Subcutaneous abdominal adipose tissue (tissue), 5 donors: ENCODE measurements at regions not wholly inside any gene's neighbourhood (a gene's known extent, or its start where the extent isn't known, plus 50 kb on each side); places are given as distances from the start of the nearest gene placed in this dataset.

Experiments
- H3K27ac ChIP-seq: one replicate; pipeline ENCODE4 v1.7.0; 2013; ENCODE audit warnings: low read depth, mild to moderate bottlenecking, inconsistent platforms, low read length, moderate library complexity
- H3K27me3 ChIP-seq, 5 donors: one replicate each; pipeline ENCODE4 v1.7.0; 2013; ENCODE audit warnings: low read length in 5 of 5, inconsistent platforms in 1 of 5; ENCODE audit not compliant: control insufficient read depth in 5 of 5, insufficient read depth in 4 of 5
- H3K36me3 ChIP-seq, 5 donors: one replicate each; pipeline ENCODE4 v1.7.0; 2013; ENCODE audit warnings: low read length in 5 of 5; ENCODE audit not compliant: control insufficient read depth in 5 of 5, insufficient read depth in 5 of 5
- H3K4me1 ChIP-seq, 5 donors: one replicate each; pipeline ENCODE4 v1.7.0; 2013; ENCODE audit warnings: low read length in 5 of 5, mild to moderate bottlenecking in 3 of 5, moderate library complexity in 1 of 5; ENCODE audit not compliant: control insufficient read depth in 5 of 5, insufficient read depth in 5 of 5
- H3K4me3 ChIP-seq, 5 donors: one replicate each; pipeline ENCODE4 v1.7.0; 2013; ENCODE audit warnings: low read length in 5 of 5, low read depth in 1 of 5
- H3K9ac ChIP-seq, 5 donors: one replicate each; pipeline ENCODE4 v1.7.0; 2013; ENCODE audit warnings: low read length in 5 of 5, mild to moderate bottlenecking in 4 of 5, moderate library complexity in 3 of 5
- H3K9me3 ChIP-seq, 5 donors: one replicate each; pipeline ENCODE4 v1.7.0; 2013; ENCODE audit warnings: low read length in 5 of 5; ENCODE audit not compliant: control insufficient read depth in 5 of 5
- donor health status: healthy.
- donor health status: healthy.
- donor health status: healthy.
- donor health status: healthy.
- donor health status: healthy.

DNA sequence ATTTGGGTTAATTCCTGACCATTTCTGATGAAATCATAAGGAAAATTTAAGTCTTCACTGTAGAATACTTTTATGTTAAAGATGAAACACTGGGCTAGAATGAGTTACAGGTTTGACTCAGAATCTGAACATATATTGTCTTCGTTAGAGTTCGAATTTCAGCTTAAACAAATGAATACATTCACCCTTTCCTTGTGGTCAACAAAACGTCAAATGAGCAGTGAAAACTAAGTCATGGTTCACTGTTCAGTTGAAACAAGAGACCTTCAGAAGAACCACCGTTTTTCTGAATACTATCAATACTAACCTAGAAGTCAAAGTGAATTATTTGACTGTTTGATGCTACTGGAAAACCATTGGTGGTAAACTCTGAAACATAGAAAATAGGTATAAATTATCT is 235.2 kb upstream of the ZWINT start:
- Histone ChIP-seq H3K9me3 (no peaks in the 10 kb centered on the region), H3K36me3 (no peaks in the 10 kb centered on the region), H3K9ac (no peak overlapping the region), H3K27ac (no peak overlapping the region), H3K27me3 (no peaks in the 10 kb centered on the region), H3K4me1 (no peaks in the 10 kb centered on the region), H3K4me3 (no peak overlapping the region)

DNA sequence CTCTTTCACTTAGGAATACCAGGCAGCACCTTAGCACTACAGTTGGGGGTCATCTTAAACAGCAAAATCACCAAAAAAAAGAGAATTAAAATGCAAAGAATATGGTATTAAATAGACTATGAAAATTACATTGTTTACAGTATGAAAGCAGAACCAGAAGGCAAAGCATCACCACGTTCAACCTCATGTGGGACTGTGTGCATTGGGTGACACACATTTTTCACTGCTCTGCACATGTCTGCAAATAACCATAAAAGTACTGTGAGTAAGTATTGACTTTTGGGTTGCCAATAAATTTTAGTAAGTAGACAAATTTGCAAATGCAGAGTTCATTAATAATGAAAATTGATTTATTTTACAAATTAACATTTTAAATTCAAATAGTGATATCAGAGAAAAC is 232.1 kb upstream of the ZWINT start:
- H3K9ac ChIP-seq, result no peak overlapping the region
- H3K27me3 ChIP-seq, result no peaks in the 10 kb centered on the region
- no peak overlapping the region for H3K27ac ChIP-seq
- no peaks in the 10 kb centered on the region for H3K9me3 ChIP-seq
- H3K4me3 ChIP-seq, result no peak overlapping the region
- H3K36me3 ChIP-seq, result no peaks in the 10 kb centered on the region
- no peaks in the 10 kb centered on the region for H3K4me1 ChIP-seq

DNA sequence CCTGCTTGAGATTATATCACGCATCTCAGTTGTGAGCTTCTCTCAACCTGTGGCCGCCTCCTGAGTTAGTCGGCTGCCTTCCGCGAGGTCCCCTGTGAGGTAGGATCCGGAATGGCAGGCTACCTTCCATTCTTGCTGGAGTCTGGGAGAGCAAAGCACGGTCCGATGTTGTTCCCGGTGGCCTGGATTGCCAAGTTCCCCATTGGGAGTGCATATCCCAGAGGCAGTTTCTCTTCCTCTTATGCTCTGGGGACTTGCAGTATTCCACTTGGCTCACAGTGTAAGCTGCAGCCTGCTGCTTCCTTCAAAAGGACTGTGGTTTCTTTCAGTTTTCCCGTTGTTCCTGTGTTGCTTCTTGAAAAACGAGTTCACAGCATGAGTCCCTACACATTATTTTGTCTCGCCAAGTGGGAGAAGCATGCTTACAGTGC is 225.4 kb upstream of the ZWINT start:
- H3K27ac ChIP-seq, result no peak overlapping the region
- H3K4me3 ChIP-seq, result no peak overlapping the region

DNA sequence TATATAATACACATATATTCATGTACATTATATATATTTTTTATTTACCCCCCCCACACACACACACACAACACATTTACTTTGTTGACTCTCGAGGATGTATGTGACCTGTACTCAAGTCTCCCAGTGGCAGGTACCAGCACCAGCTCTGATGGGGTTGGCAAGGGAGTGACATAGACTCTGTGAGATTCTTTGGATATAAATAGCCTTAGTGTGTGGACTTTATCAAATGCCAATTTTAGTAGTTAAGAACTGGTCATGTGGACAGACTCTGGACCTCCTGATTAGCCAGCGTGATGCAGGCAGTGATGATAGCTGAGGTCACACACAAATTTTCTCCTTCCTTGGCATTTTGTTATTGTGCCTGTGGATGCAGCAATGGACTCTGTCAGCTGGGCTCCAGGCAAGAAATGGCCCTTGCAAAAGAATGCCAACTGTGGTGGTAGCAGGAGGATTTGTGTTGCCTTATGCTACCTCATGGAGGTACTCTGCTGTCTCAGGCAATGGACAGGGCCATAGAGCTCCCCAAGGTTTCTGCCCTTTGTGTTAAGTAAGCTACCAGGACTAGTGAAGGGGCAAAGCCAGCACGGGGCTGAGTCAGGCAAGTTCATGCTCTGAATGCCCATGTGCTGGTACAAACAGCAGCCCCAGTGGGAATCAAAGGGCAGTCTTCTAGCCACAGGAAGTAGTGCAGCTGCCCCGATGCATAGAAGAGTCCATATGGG is 224.6 kb upstream of the ZWINT start:
- Histone ChIP-seq H3K9ac (no peak overlapping the region), H3K9me3 (no peaks in the 10 kb centered on the region), H3K27ac (no peak overlapping the region), H3K36me3 (no peaks in the 10 kb centered on the region), H3K4me3 (no peak overlapping the region), H3K4me1 (no peaks in the 10 kb centered on the region), H3K27me3 (no peaks in the 10 kb centered on the region)

More for the DNA sequence above, 225.4 kb upstream of the ZWINT start:
- Histone ChIP-seq H3K27me3 (no peaks in the 10 kb centered on the region), H3K36me3 (no peaks in the 10 kb centered on the region), H3K4me1 (no peaks in the 10 kb centered on the region), H3K9ac (no peak overlapping the region), H3K9me3 (no peaks in the 10 kb centered on the region)

DNA sequence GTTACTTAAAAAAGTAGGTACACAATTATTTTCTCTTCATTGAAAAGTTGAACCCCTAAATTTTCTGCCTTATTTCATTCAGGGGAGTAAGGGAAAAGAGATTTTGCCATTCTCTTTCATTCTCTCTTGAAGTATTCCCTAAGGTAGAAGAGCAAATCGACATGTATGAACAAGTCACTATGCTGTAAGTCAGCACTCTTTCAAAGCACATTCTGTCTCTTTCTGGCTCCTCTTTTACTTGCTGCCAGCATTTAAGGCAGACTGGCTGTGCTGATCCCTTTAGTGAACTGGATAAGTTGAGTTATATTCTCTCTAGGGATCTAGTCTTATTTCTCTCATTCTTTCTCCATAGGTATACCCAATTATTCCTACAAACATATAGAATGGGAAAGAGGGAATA is 222.3 kb upstream of the ZWINT start:
- no peak overlapping the region for H3K4me3 ChIP-seq
- H3K36me3 ChIP-seq, result no peaks in the 10 kb centered on the region
- H3K4me1 ChIP-seq, result no peaks in the 10 kb centered on the region
- no peak overlapping the region for H3K9ac ChIP-seq
- H3K27ac ChIP-seq, result no peak overlapping the region
- H3K27me3 ChIP-seq, result no peaks in the 10 kb centered on the region
- H3K9me3 ChIP-seq, result no peaks in the 10 kb centered on the region

DNA sequence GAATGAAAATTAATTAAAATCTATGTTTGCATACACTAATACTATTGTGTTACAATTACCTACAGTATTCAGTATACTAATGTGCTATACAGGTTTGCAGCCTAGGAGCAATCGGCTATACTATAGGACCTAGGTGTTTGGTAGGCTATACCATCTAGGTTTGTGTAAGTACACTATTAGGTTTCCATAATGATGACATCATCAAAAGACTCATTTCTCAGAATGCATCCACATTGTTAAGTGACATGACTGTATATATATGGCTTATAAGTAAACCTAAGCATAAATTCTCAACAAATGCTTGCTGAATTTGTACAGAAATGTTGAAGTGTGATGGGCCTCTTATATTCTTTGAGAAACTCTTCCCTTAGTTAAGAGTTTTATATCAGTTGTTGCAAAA is 206.5 kb upstream of the ZWINT start:
- no peak overlapping the region for H3K9ac ChIP-seq
- no peaks in the 10 kb centered on the region for H3K4me1 ChIP-seq
- no peak overlapping the region for H3K4me3 ChIP-seq
- H3K36me3 ChIP-seq, result no peaks in the 10 kb centered on the region
- H3K27me3 ChIP-seq, result no peaks in the 10 kb centered on the region
- H3K27ac ChIP-seq, result no peak overlapping the region
- H3K9me3 ChIP-seq, result peaks cover 0 to 12% (median 0%) of the 10 kb centered on the region in 5 donors

DNA sequence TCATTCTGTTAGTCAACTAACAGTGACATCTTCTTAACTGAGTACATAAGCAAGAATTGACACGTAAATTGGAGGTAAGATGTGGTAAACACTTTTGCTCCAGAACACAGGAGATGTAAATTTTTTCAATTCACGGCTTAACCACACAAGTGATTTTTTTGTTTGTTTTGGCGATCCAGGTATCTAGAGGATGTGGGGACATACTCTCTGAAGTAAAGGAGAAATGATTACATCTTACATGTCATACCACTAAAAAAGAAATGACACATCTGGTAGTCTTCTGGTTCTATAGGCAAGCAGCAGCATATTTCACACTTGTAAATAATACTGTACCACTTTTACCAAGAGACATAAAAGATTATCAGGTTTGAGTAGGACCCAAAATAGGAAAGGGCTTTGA is 200.3 kb upstream of the ZWINT start:
- no peaks in the 10 kb centered on the region for H3K27me3 ChIP-seq
- H3K27ac ChIP-seq, result no peak overlapping the region
- no peak overlapping the region for H3K9ac ChIP-seq
- no peaks in the 10 kb centered on the region for H3K4me1 ChIP-seq
- H3K36me3 ChIP-seq, result no peaks in the 10 kb centered on the region
- no peak overlapping the region for H3K4me3 ChIP-seq
- peaks cover 0 to 3% (median 0%) of the 10 kb centered on the region in 5 donors for H3K9me3 ChIP-seq

DNA sequence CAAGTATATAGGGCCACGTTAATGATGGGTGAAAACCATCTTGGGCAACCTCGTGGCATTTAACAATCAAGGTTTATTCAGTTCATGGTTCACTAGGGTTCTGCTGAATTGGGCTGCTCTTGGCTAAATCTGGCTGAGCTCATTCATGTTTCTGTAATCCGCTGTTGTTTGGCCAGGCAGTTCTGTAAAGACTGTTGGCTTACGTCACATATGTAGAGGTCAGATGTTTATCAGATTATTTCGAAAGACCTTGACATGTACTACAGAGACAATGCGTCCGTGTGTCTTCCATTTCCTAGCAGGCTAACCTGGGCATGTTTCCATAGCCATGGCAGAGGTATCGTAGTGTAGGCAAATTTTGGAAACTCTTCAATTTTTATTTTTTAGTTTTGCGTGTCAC is 190.0 kb upstream of the ZWINT start:
- H3K9ac ChIP-seq, result no peak overlapping the region
- no peak overlapping the region for H3K27ac ChIP-seq
- H3K9me3 ChIP-seq, result peaks cover 0 to 5% (median 0%) of the 10 kb centered on the region in 5 donors
- H3K27me3 ChIP-seq, result no peaks in the 10 kb centered on the region
- H3K4me3 ChIP-seq, result no peak overlapping the region
- no peaks in the 10 kb centered on the region for H3K4me1 ChIP-seq
- H3K36me3 ChIP-seq, result no peaks in the 10 kb centered on the region

DNA sequence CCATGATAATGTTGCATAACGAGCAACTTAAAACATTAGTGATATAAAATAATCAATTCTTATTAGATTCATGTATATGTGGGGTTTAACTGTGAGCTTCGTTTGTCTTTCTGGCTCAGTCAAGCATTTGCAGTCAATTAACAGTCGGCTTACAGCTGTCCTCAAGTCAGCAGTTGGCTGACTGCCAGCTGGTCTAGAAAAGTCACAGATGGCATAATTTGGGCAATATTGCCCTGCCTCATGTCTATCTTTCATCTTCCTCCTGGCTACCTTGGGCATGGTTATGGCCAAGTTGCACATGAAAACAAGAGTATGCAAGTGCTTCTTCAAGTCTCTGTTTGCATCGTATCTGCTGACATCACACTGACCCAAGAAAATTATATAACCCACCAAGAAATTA is 186.1 kb upstream of the ZWINT start:
- Histone ChIP-seq H3K27ac (no peak overlapping the region), H3K4me3 (no peak overlapping the region), H3K4me1 (no peaks in the 10 kb centered on the region), H3K36me3 (no peaks in the 10 kb centered on the region), H3K9ac (no peak overlapping the region), H3K9me3 (peaks cover 0 to 2% (median 0%) of the 10 kb centered on the region in 5 donors), H3K27me3 (no peaks in the 10 kb centered on the region)

DNA sequence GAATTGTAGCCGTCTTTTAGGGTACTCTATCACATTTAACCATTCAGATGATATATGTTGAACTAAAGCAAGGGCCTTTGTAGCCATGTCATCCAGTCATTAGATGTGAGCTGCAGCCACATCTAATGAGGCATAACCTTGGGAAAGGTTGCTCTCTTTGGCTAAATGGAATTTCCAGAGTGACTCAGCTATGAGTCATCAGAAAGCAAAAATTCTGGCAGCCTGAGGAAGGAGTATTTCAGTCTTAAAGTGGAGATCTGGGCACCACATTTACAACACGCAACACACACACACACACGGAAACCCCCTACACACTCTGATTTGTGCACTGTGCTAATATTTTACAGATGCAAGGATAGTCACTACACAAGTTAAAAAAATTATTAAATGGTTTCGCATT is 176.9 kb upstream of the ZWINT start:
- no peak overlapping the region for H3K4me3 ChIP-seq
- H3K36me3 ChIP-seq, result no peaks in the 10 kb centered on the region
- H3K9me3 ChIP-seq, result no peaks in the 10 kb centered on the region
- no peaks in the 10 kb centered on the region for H3K4me1 ChIP-seq
- no peak overlapping the region for H3K27ac ChIP-seq
- no peaks in the 10 kb centered on the region for H3K27me3 ChIP-seq
- H3K9ac ChIP-seq, result no peak overlapping the region
